ENCODE measurements at regions not wholly inside any gene's neighbourhood (a gene's known extent, or its start where the extent isn't known, plus 50 kb on each side); places are given as distances from the start of the nearest gene placed in this dataset.

DNA sequence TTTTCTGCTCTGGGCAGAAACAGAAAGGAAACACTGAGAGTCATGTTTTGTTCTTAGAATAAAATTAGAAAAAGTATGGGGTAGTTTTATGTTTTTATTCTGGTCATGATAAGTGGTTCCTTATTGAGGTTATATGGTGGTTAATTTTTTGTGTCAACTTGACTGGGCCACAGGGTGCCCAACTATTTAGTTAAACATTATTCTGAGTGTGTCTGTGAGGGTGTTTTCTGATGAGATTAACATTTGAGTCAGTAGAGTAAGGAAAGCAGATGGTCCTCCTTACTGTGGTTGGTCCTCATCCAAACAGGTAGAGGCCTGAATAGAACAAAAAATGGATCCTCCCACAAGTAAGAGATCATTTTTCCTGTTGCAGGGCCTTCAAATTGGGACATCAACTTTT is 98.9 kb downstream of the C3orf38 start:
- TF ChIP-seq, protein P1, sequence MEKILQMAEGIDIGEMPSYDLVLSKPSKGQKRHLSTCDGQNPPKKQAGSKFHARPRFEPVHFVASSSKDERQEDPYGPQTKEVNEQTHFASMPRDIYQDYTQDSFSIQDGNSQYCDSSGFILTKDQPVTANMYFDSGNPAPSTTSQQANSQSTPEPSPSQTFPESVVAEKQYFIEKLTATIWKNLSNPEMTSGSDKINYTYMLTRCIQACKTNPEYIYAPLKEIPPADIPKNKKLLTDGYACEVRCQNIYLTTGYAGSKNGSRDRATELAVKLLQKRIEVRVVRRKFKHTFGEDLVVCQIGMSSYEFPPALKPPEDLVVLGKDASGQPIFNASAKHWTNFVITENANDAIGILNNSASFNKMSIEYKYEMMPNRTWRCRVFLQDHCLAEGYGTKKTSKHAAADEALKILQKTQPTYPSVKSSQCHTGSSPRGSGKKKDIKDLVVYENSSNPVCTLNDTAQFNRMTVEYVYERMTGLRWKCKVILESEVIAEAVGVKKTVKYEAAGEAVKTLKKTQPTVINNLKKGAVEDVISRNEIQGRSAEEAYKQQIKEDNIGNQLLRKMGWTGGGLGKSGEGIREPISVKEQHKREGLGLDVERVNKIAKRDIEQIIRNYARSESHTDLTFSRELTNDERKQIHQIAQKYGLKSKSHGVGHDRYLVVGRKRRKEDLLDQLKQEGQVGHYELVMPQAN (conservative IDR thresholded peaks at IDR 0.05) = no peak
- TF ChIP-seq TCF7 (IDR thresholded peaks at IDR 0.05; ENCODE audit: borderline replicate concordance) (no peak), CREB1 (IDR thresholded peaks at IDR 0.05; ENCODE audit: low read depth) (no peak), JUNB (IDR thresholded peaks at IDR 0.05) (no peak), EP300 (IDR thresholded peaks at IDR 0.05; ENCODE audit: borderline replicate concordance in 1 of 2, control insufficient read depth in 1 of 2, low read depth in 2 of 2, low read length in 2 of 2) (no peak), NFXL1 (IDR thresholded peaks at IDR 0.05; ENCODE audit: borderline replicate concordance) (no peak), EZH2 (IDR thresholded peaks at IDR 0.05; ENCODE audit: borderline replicate concordance, control insufficient read depth, low read depth, low read length) (no peak), RCOR1 (conservative IDR thresholded peaks at IDR 0.05; ENCODE audit: low read depth, low read length) (no peak)
- TF ChIP-seq, protein P2, sequence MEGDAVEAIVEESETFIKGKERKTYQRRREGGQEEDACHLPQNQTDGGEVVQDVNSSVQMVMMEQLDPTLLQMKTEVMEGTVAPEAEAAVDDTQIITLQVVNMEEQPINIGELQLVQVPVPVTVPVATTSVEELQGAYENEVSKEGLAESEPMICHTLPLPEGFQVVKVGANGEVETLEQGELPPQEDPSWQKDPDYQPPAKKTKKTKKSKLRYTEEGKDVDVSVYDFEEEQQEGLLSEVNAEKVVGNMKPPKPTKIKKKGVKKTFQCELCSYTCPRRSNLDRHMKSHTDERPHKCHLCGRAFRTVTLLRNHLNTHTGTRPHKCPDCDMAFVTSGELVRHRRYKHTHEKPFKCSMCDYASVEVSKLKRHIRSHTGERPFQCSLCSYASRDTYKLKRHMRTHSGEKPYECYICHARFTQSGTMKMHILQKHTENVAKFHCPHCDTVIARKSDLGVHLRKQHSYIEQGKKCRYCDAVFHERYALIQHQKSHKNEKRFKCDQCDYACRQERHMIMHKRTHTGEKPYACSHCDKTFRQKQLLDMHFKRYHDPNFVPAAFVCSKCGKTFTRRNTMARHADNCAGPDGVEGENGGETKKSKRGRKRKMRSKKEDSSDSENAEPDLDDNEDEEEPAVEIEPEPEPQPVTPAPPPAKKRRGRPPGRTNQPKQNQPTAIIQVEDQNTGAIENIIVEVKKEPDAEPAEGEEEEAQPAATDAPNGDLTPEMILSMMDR (IDR thresholded peaks at IDR 0.05 in 2 of 3, conservative IDR thresholded peaks at IDR 0.05 in 1 of 3; ENCODE audit: control insufficient read depth in 2 of 3, extremely low read depth in 1 of 3, insufficient read depth in 1 of 3, low read depth in 3 of 3, low read length in 3 of 3) = no peak
- TF ChIP-seq, protein P3, sequence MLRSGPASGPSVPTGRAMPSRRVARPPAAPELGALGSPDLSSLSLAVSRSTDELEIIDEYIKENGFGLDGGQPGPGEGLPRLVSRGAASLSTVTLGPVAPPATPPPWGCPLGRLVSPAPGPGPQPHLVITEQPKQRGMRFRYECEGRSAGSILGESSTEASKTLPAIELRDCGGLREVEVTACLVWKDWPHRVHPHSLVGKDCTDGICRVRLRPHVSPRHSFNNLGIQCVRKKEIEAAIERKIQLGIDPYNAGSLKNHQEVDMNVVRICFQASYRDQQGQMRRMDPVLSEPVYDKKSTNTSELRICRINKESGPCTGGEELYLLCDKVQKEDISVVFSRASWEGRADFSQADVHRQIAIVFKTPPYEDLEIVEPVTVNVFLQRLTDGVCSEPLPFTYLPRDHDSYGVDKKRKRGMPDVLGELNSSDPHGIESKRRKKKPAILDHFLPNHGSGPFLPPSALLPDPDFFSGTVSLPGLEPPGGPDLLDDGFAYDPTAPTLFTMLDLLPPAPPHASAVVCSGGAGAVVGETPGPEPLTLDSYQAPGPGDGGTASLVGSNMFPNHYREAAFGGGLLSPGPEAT (IDR thresholded peaks at IDR 0.05; ENCODE audit: low read depth) = no peak

Data from GM12878 (cell line).